HEK293T (cell line): ENCODE measurements at regions not wholly inside any gene's neighbourhood (a gene's known extent, or its start where the extent isn't known, plus 50 kb on each side); places are given as distances from the start of the nearest gene placed in this dataset.

Source experiments
- BHLHE40 ChIP-seq: fragments of 450-650 bp; IDR thresholded peaks from 2 replicates; pipeline ENCODE4 v1.6.1; 2016; ENCODE audit warnings: mild to moderate bottlenecking, moderate library complexity, borderline replicate concordance
- FOXA1 ChIP-seq: fragments of 450-650 bp; IDR thresholded peaks from 2 replicates; pipeline ENCODE4 v1.6.1; 2016; ENCODE audit warnings: mild to moderate bottlenecking
- FOXK2 ChIP-seq: fragments of 450-650 bp; IDR thresholded peaks from 2 replicates; pipeline ENCODE4 v1.6.1; 2016; ENCODE audit warnings: mild to moderate bottlenecking
- FOXM1 ChIP-seq: fragments of 450-650 bp; IDR thresholded peaks from 2 replicates; pipeline ENCODE4 v1.6.1; 2017; ENCODE audit warnings: mild to moderate bottlenecking, borderline replicate concordance
- SUZ12 ChIP-seq: fragments of 450-650 bp; IDR thresholded peaks from 2 replicates; pipeline ENCODE4 v1.6.1; 2016; ENCODE audit warnings: mild to moderate bottlenecking
- TARDBP ChIP-seq: fragments of 450-650 bp; IDR thresholded peaks from 2 replicates; pipeline ENCODE4 v1.6.1; 2016

DNA sequence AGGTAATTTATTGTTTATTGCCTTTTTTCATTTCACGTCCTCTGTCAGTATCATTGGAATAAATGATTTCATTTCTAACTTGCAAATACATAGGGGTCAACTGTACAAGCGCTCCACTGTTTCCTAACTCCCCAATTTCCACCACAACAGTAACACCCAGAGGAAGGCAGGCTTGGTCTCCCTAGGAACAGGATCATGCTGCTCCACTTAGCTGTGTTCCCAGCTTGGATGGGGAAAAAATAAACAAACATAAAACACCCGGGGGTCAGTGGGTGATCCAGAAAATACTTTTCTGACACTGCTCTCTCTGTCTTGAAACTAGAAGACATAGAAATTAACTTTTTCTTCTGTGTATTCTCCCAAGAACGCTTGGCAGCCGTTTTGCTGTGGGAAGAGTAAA is 772.5 kb downstream of the TRIML1 start:
- TF ChIP-seq FOXK2 = no peak
- TF ChIP-seq FOXM1 = no peak
- no peak for TF ChIP-seq TARDBP
- no peak for TF ChIP-seq SUZ12
- TF ChIP-seq BHLHE40 = no peak
- no peak for TF ChIP-seq FOXA1
